GM12892 (cell line): ENCODE measurements at regions not wholly inside any gene's neighbourhood (a gene's known extent, or its start where the extent isn't known, plus 50 kb on each side); places are given as distances from the start of the nearest gene placed in this dataset.
"Not testable (repeated sequence)": the region's sequence is repeated elsewhere in the genome, so short reads cannot be mapped to it uniquely, and the experiment has no call there.

Experiments used
- POLR2A ChIP-seq: IDR thresholded peaks from 2 replicates; pipeline ENCODE4 v1.6.1; 2011; ENCODE audit warnings: low read depth, low read length, control low read depth
- POLR2AphosphoS5 ChIP-seq: IDR thresholded peaks from 2 replicates; pipeline ENCODE4 v1.6.1; 2011; ENCODE audit warnings: low read depth, low read length, control low read depth

- TF ChIP-seq POLR2A, POLR2AphosphoS5: not testable (repeated sequence)
These were observed 5385.0 kb upstream of the TPTE start for GRCh38 chr21:5136406-5136805.
